CD4-positive, alpha-beta memory T cell (primary cell): ENCODE measurements at regions not wholly inside any gene's neighbourhood (a gene's known extent, or its start where the extent isn't known, plus 50 kb on each side); places are given as distances from the start of the nearest gene placed in this dataset.

Experiments
- CTCF ChIA-PET: fragments of 350-600 bp; sonication (Branson Sonifier 250); formaldehyde crosslinking; loops from one replicate; lab custom pipeline; 2021; ENCODE audit warnings: inconsistent platforms; ENCODE audit not compliant: partially characterized antibody; lab: Charles Lee
- POLR2A ChIA-PET: fragments of 350-600 bp; sonication (Branson Sonifier 250); formaldehyde crosslinking; loops from one replicate; lab custom pipeline; 2021; ENCODE audit not compliant: partially characterized antibody; lab: Charles Lee
- DNase-seq, 5 donors: peaks; one replicate each; pipeline versions ENCODE4 v3.0.0 to v3.0.0-alpha.2; 2020 to 2022; ENCODE audit warnings: mixed read lengths in 1 of 5
- H3K27ac ChIP-seq: one replicate; pipeline ENCODE4 v1.7.0; 2013; ENCODE audit warnings: low read depth, low read length
- H3K27me3 ChIP-seq: 2 replicates; pipeline ENCODE4 v1.7.0; 2013; ENCODE audit warnings: mild to moderate bottlenecking, low read length, moderate library complexity; ENCODE audit not compliant: insufficient read depth
- H3K36me3 ChIP-seq: 2 replicates; pipeline ENCODE4 v1.7.0; 2013; ENCODE audit warnings: mild to moderate bottlenecking, low read length, moderate library complexity; ENCODE audit not compliant: insufficient read depth
- H3K4me1 ChIP-seq: 2 replicates; pipeline ENCODE4 v1.7.0; 2013; ENCODE audit warnings: mild to moderate bottlenecking, low read length, moderate library complexity; ENCODE audit not compliant: insufficient read depth
- H3K4me3 ChIP-seq, 2 donors: one replicate each; pipeline ENCODE4 v1.7.0; 2013; ENCODE audit warnings: low read length in 2 of 2, mild to moderate bottlenecking in 1 of 2
- H3K9me3 ChIP-seq, 2 donors: one replicate each; pipeline ENCODE4 v1.7.0; 2013; ENCODE audit warnings: low read length in 2 of 2, control low read depth in 1 of 2; ENCODE audit not compliant: control insufficient read depth in 1 of 2
- H3K27ac Mint-ChIP-seq, 7 donors: one replicate each; pipeline ENCODE4 v1.8.0; 2020 to 2021; ENCODE audit warnings: mixed read lengths in 7 of 7, mild to moderate bottlenecking in 6 of 7, inconsistent platforms in 3 of 7, moderate library complexity in 3 of 7
- H3K27me3 Mint-ChIP-seq, 2 donors: one replicate each; pipeline ENCODE4 v1.8.0; 2020 to 2021; ENCODE audit warnings: mixed read lengths in 2 of 2
- H3K36me3 Mint-ChIP-seq, 2 donors: one replicate each; pipeline ENCODE4 v1.8.0; 2020 to 2021; ENCODE audit warnings: mixed read lengths in 2 of 2, inconsistent platforms in 1 of 2, mild to moderate bottlenecking in 1 of 2
- H3K4me1 Mint-ChIP-seq, 4 donors: one replicate each; pipeline ENCODE4 v1.8.0; 2020 to 2021; ENCODE audit warnings: mixed read lengths in 4 of 4, mild to moderate bottlenecking in 1 of 4
- H3K4me3 Mint-ChIP-seq, 8 donors: one replicate each; pipeline ENCODE4 v1.8.0; 2020 to 2021; ENCODE audit warnings: mixed read lengths in 8 of 8, mild to moderate bottlenecking in 7 of 8, moderate library complexity in 6 of 8, inconsistent platforms in 3 of 8
- H3K9me3 Mint-ChIP-seq, 8 donors: one replicate each; pipeline ENCODE4 v1.8.0; 2020 to 2021; ENCODE audit warnings: mixed read lengths in 8 of 8, mild to moderate bottlenecking in 5 of 8, inconsistent platforms in 3 of 8, moderate library complexity in 1 of 8
- intact Hi-C: fragments of 100-400 bp; cut with micrococcal nuclease; formaldehyde crosslinking; loops from one replicate; pipeline ENCODE4 v1.15.1; 2023

- Mint-ChIP-seq H3K36me3 (no peaks in the 10 kb centered on the region), H3K27ac (no peak overlapping the region), H3K4me1 (no peaks in the 10 kb centered on the region), H3K27me3 (peaks cover 11 to 18% of the 10 kb centered on the region in 2 donors), H3K4me3 (no peak overlapping the region), H3K9me3 (peaks cover 0 to 3% (median 0%) of the 10 kb centered on the region in 8 donors)
- H3K9me3 ChIP-seq = no peaks in the 10 kb centered on the region
- no peak for DNase-seq
- intact Hi-C loops = no loop called here
- ChIA-PET CTCF (no interaction called here), POLR2A (no interaction called here)
- H3K27me3 ChIP-seq = no peaks in the 10 kb centered on the region
- H3K27ac ChIP-seq = no peak overlapping the region
- no peak overlapping the region for H3K4me3 ChIP-seq
- no peaks in the 10 kb centered on the region for H3K36me3 ChIP-seq
- no peaks in the 10 kb centered on the region for H3K4me1 ChIP-seq
These were observed 67.2 kb downstream of the ZBTB18 start for GRCh38 chr1:244118109-244118761.

- H3K27me3 Mint-ChIP-seq = peaks cover 12 to 14% of the 10 kb centered on the region in 2 donors
- no peak for DNase-seq
- H3K36me3 ChIP-seq = no peaks in the 10 kb centered on the region
- H3K27ac ChIP-seq = no peak overlapping the region
- intact Hi-C loops = no loop called here
- H3K4me3 Mint-ChIP-seq = no peak overlapping the region
- peaks cover 0 to 7% (median 0%) of the 10 kb centered on the region in 8 donors for H3K9me3 Mint-ChIP-seq
- H3K4me3 ChIP-seq = no peak overlapping the region
- ChIA-PET CTCF (no interaction called here), POLR2A (no interaction called here)
- H3K27me3 ChIP-seq = no peaks in the 10 kb centered on the region
- H3K9me3 ChIP-seq = no peaks in the 10 kb centered on the region
- H3K4me1 ChIP-seq = no peaks in the 10 kb centered on the region
- no peak overlapping the region for H3K27ac Mint-ChIP-seq
- peaks cover 0 to 4% (median 2%) of the 10 kb centered on the region in 4 donors for H3K4me1 Mint-ChIP-seq
- H3K36me3 Mint-ChIP-seq = peaks cover 0 to 3% of the 10 kb centered on the region in 2 donors
These were observed 77.7 kb downstream of the ZBTB18 start for GRCh38 chr1:244128591-244129383.

GRCh38 chr1:244137276-244137675 lies 86.2 kb downstream of the ZBTB18 start:
- POLR2A ChIA-PET = interaction anchor here (1.2 kb wide), 1 partner anchor 90 kb away, joined by 4 read pairs; no protein-coding TSS in a partner anchor
- H3K27ac Mint-ChIP-seq = peak overlapping the region in 1 of 7 donors; percentile 17
- Histone ChIP-seq H3K36me3 (no peaks in the 10 kb centered on the region), H3K27ac (no peak overlapping the region), H3K4me1 (peaks cover 6% of the 10 kb centered on the region), H3K27me3 (no peaks in the 10 kb centered on the region), H3K4me3 (no peak overlapping the region), H3K9me3 (no peaks in the 10 kb centered on the region)
- peaks cover 0 to 5% (median 0%) of the 10 kb centered on the region in 8 donors for H3K9me3 Mint-ChIP-seq
- H3K27me3 Mint-ChIP-seq = peaks cover 15 to 32% of the 10 kb centered on the region in 2 donors
- no peaks in the 10 kb centered on the region for H3K36me3 Mint-ChIP-seq
- H3K4me1 Mint-ChIP-seq = peaks cover 8 to 11% (median 9%) of the 10 kb centered on the region in 4 donors
- CTCF ChIA-PET = interaction anchor here (0.7 kb wide), 1 partner anchor 63 kb away, joined by 3 read pairs; no protein-coding TSS in a partner anchor
- DNase-seq = no peak
- H3K4me3 Mint-ChIP-seq = peak overlapping the region; percentile 8 to 79 (median 68)
- intact Hi-C loops = no loop called here

- POLR2A ChIA-PET = interaction anchor here (1.2 kb wide), 1 partner anchor 90 kb away, joined by 4 read pairs; no protein-coding TSS in a partner anchor
- H3K4me1 Mint-ChIP-seq = peaks cover 8 to 11% (median 9%) of the 10 kb centered on the region in 4 donors
- no peak overlapping the region for H3K4me3 ChIP-seq
These were observed 86.6 kb downstream of the ZBTB18 start for GRCh38 chr1:244137725-244138124.

GRCh38 chr1:244138399-244138798 lies 87.3 kb downstream of the ZBTB18 start:
- no peak overlapping the region for H3K4me3 Mint-ChIP-seq
- ChIA-PET POLR2A (interaction anchor here (1.2 kb wide), 1 partner anchor 91 kb away, joined by 4 read pairs; no protein-coding TSS in a partner anchor), CTCF (no interaction called here)
- no peaks in the 10 kb centered on the region for H3K9me3 ChIP-seq
- peaks cover 13 to 27% of the 10 kb centered on the region in 2 donors for H3K27me3 Mint-ChIP-seq
- H3K4me3 ChIP-seq = no peak overlapping the region
- H3K9me3 Mint-ChIP-seq = peaks cover 0 to 5% (median 0%) of the 10 kb centered on the region in 8 donors
- no peak for DNase-seq
- H3K27ac Mint-ChIP-seq = no peak overlapping the region
- H3K4me1 ChIP-seq = peaks cover 6% of the 10 kb centered on the region
- intact Hi-C loops = no loop called here
- no peak overlapping the region for H3K27ac ChIP-seq
- no peaks in the 10 kb centered on the region for H3K27me3 ChIP-seq
- H3K36me3 Mint-ChIP-seq = no peaks in the 10 kb centered on the region
- no peaks in the 10 kb centered on the region for H3K36me3 ChIP-seq
- H3K4me1 Mint-ChIP-seq = peaks cover 8 to 11% (median 9%) of the 10 kb centered on the region in 4 donors

More at GRCh38 chr1:244137725-244138124, 86.6 kb downstream of the ZBTB18 start:
- peak in 1 of 5 donors; percentile 2 for DNase-seq
- peak overlapping the region; percentile 8 to 79 (median 68) for H3K4me3 Mint-ChIP-seq
- Histone ChIP-seq H3K27me3 (no peaks in the 10 kb centered on the region), H3K4me1 (peaks cover 6% of the 10 kb centered on the region), H3K9me3 (no peaks in the 10 kb centered on the region), H3K36me3 (no peaks in the 10 kb centered on the region), H3K27ac (no peak overlapping the region)
- peak overlapping the region in 2 of 7 donors; percentile 17 to 43 for H3K27ac Mint-ChIP-seq
- H3K9me3 Mint-ChIP-seq = peaks cover 0 to 5% (median 0%) of the 10 kb centered on the region in 8 donors
- CTCF ChIA-PET = interaction anchor here (0.7 kb wide), 1 partner anchor 63 kb away, joined by 3 read pairs; no protein-coding TSS in a partner anchor
- intact Hi-C loops = no loop called here
- H3K36me3 Mint-ChIP-seq = no peaks in the 10 kb centered on the region
- H3K27me3 Mint-ChIP-seq = peaks cover 15 to 29% of the 10 kb centered on the region in 2 donors

GRCh38 chr1:244139655-244140054 lies 88.6 kb downstream of the ZBTB18 start:
- Mint-ChIP-seq H3K27me3 (peaks cover 12 to 27% of the 10 kb centered on the region in 2 donors), H3K4me1 (peaks cover 8 to 11% (median 9%) of the 10 kb centered on the region in 4 donors)
- CTCF ChIA-PET = no interaction called here

GRCh38 chr1:244140420-244140819 lies 89.3 kb downstream of the ZBTB18 start:
- ChIA-PET CTCF (no interaction called here), POLR2A (no interaction called here)
- peaks cover 8 to 11% (median 9%) of the 10 kb centered on the region in 4 donors for H3K4me1 Mint-ChIP-seq
- no peaks in the 10 kb centered on the region for H3K9me3 ChIP-seq
- H3K27ac Mint-ChIP-seq = no peak overlapping the region
- H3K4me3 ChIP-seq = no peak overlapping the region
- H3K27me3 ChIP-seq = no peaks in the 10 kb centered on the region
- no peaks in the 10 kb centered on the region for H3K36me3 Mint-ChIP-seq
- no peak overlapping the region for H3K27ac ChIP-seq
- H3K36me3 ChIP-seq = no peaks in the 10 kb centered on the region
- no peak for DNase-seq
- intact Hi-C loops = no loop called here
- peaks cover 6% of the 10 kb centered on the region for H3K4me1 ChIP-seq
- H3K9me3 Mint-ChIP-seq = peaks cover 0 to 3% (median 0%) of the 10 kb centered on the region in 8 donors
- peaks cover 12 to 23% of the 10 kb centered on the region in 2 donors for H3K27me3 Mint-ChIP-seq
- H3K4me3 Mint-ChIP-seq = no peak overlapping the region

More at GRCh38 chr1:244139655-244140054, 88.6 kb downstream of the ZBTB18 start:
- Histone ChIP-seq H3K4me3 (no peak overlapping the region), H3K4me1 (peaks cover 6% of the 10 kb centered on the region), H3K27ac (no peak overlapping the region), H3K27me3 (no peaks in the 10 kb centered on the region), H3K36me3 (no peaks in the 10 kb centered on the region), H3K9me3 (no peaks in the 10 kb centered on the region)
- no peak for DNase-seq
- peaks cover 0 to 3% (median 0%) of the 10 kb centered on the region in 8 donors for H3K9me3 Mint-ChIP-seq
- intact Hi-C loops = no loop called here
- H3K27ac Mint-ChIP-seq = no peak overlapping the region
- no peak overlapping the region for H3K4me3 Mint-ChIP-seq
- H3K36me3 Mint-ChIP-seq = no peaks in the 10 kb centered on the region
- POLR2A ChIA-PET = no interaction called here
